PFSK-1 (cell line): ENCODE measurements at regions not wholly inside any gene's neighbourhood (a gene's known extent, or its start where the extent isn't known, plus 50 kb on each side); places are given as distances from the start of the nearest gene placed in this dataset.

Source experiments
- POLR2AphosphoS5 ChIP-seq: IDR thresholded peaks from 2 replicates; pipeline ENCODE4 v1.6.1; 2012; ENCODE audit warnings: low read depth, mild to moderate bottlenecking, control low read depth, low read length, moderate library complexity
- SIN3A ChIP-seq: IDR thresholded peaks from 2 replicates; pipeline ENCODE4 v1.6.1; 2012; ENCODE audit warnings: mild to moderate bottlenecking, low read length, moderate library complexity, borderline replicate concordance; ENCODE audit not compliant: insufficient read depth
- TF ChIP-seq, protein P1 (sequence below), 2 experiments: IDR thresholded peaks; 2 replicates each; pipeline versions ENCODE4 v1.6.1 to v1.8.0; 2011 to 2012; ENCODE audit warnings: low read depth in 2 of 2, low read length in 2 of 2, control low read depth in 1 of 2, inconsistent platforms in 1 of 2, mild to moderate bottlenecking in 1 of 2, moderate library complexity in 1 of 2; ENCODE audit not compliant: insufficient read depth in 1 of 2

DNA sequence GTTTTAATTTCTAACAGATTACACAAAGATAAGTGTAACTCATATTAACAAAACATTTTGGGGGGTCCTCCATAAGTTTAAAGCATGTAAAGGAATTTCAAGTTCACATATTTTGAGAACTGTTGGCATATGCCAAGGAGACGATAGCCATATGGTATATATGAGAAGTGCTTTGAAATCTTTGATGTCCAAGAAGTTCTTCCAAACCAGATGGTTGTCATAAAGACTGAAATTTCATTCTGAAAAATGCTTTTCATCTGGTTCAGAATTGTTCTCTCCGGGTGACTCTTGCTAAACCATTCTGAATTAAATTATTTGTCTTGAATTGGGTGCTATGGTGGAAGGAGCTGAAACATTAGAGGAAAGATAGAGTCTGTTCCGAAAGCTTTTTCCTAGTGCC, 513.0 kb upstream of the AKR1E2 start:
- no peak for TF ChIP-seq SIN3A
- no peak for TF ChIP-seq POLR2AphosphoS5
- TF ChIP-seq, protein P1, sequence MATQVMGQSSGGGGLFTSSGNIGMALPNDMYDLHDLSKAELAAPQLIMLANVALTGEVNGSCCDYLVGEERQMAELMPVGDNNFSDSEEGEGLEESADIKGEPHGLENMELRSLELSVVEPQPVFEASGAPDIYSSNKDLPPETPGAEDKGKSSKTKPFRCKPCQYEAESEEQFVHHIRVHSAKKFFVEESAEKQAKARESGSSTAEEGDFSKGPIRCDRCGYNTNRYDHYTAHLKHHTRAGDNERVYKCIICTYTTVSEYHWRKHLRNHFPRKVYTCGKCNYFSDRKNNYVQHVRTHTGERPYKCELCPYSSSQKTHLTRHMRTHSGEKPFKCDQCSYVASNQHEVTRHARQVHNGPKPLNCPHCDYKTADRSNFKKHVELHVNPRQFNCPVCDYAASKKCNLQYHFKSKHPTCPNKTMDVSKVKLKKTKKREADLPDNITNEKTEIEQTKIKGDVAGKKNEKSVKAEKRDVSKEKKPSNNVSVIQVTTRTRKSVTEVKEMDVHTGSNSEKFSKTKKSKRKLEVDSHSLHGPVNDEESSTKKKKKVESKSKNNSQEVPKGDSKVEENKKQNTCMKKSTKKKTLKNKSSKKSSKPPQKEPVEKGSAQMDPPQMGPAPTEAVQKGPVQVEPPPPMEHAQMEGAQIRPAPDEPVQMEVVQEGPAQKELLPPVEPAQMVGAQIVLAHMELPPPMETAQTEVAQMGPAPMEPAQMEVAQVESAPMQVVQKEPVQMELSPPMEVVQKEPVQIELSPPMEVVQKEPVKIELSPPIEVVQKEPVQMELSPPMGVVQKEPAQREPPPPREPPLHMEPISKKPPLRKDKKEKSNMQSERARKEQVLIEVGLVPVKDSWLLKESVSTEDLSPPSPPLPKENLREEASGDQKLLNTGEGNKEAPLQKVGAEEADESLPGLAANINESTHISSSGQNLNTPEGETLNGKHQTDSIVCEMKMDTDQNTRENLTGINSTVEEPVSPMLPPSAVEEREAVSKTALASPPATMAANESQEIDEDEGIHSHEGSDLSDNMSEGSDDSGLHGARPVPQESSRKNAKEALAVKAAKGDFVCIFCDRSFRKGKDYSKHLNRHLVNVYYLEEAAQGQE (IDR thresholded peaks at IDR 0.05; ENCODE audit: insufficient read depth in 1 of 2, low read depth in 2 of 2, low read length in 2 of 2): no peak
